ENCODE measurements at regions not wholly inside any gene's neighbourhood (a gene's known extent, or its start where the extent isn't known, plus 50 kb on each side); places are given as distances from the start of the nearest gene placed in this dataset.

GRCh38 chr4:186010821-186011220, 58.1 kb upstream of the TLR3 start:
- no peak for DNase-seq
- intact Hi-C loops (cut with DNase I), result no loop called here
- ATAC-seq (ENCODE audit: poor library complexity), result no peak

- ATAC-seq (ENCODE audit: poor library complexity) (no peak), DNase-seq (no peak)
- intact Hi-C loops (cut with DNase I), result no loop called here
Observed at GRCh38 chr4:186012071-186012470, 56.9 kb upstream of the TLR3 start.

GRCh38 chr4:186013419-186014186, 55.4 kb upstream of the TLR3 start:
- DNase-seq (no peak), ATAC-seq (ENCODE audit: poor library complexity) (no peak)
- intact Hi-C loops (cut with DNase I), result no loop called here

- intact Hi-C loops (cut with DNase I), result no loop called here
- DNase-seq (peak; percentile 64), ATAC-seq (ENCODE audit: poor library complexity) (peak; percentile 87)
Observed at GRCh38 chr4:186015212-186015817, 53.6 kb upstream of the TLR3 start.

GRCh38 chr4:186016796-186017195, 52.2 kb upstream of the TLR3 start:
- intact Hi-C loops (cut with DNase I), result no loop called here
- ATAC-seq (ENCODE audit: poor library complexity) (no peak), DNase-seq (no peak)

GRCh38 chr4:186017801-186018200, 51.2 kb upstream of the TLR3 start:
- intact Hi-C loops (cut with DNase I), result no loop called here
- DNase-seq, result no peak
- no peak for ATAC-seq (ENCODE audit: poor library complexity)

GRCh38 chr4:186018261-186018660, 50.7 kb upstream of the TLR3 start:
- ATAC-seq (ENCODE audit: poor library complexity) (no peak), DNase-seq (no peak)
- intact Hi-C loops (cut with DNase I), result no loop called here

- DNase-seq, result no peak
- intact Hi-C loops (cut with DNase I), result no loop called here
- no peak for ATAC-seq (ENCODE audit: poor library complexity)
Observed at GRCh38 chr4:186018784-186019183, 50.2 kb upstream of the TLR3 start.

All from Right ventricle myocardium superior (tissue), 1 donor.